ENCODE measurements at regions not wholly inside any gene's neighbourhood (a gene's known extent, or its start where the extent isn't known, plus 50 kb on each side); places are given as distances from the start of the nearest gene placed in this dataset.

GRCh38 chr3:14345496-14346150 is 56.8 kb upstream of the SLC6A6 start:
- TF ChIP-seq SIRT6 (IDR thresholded peaks at IDR 0.05; ENCODE audit: low read length) (no peak), POLR2AphosphoS5 (IDR thresholded peaks at IDR 0.05; ENCODE audit: low read depth, low read length) (no peak), EP300 (IDR thresholded peaks at IDR 0.05; ENCODE audit: borderline replicate concordance in 1 of 2, low read depth in 2 of 2, low read length in 2 of 2) (no peak), CTCF (IDR thresholded peaks at IDR 0.05; ENCODE audit: control extremely low read depth in 1 of 3, insufficient read depth in 1 of 3, low read depth in 1 of 3, low read length in 3 of 3) (no peak)

Measured in H1 (cell line).